ENCODE measurements at regions not wholly inside any gene's neighbourhood (a gene's known extent, or its start where the extent isn't known, plus 50 kb on each side); places are given as distances from the start of the nearest gene placed in this dataset.

DNA sequence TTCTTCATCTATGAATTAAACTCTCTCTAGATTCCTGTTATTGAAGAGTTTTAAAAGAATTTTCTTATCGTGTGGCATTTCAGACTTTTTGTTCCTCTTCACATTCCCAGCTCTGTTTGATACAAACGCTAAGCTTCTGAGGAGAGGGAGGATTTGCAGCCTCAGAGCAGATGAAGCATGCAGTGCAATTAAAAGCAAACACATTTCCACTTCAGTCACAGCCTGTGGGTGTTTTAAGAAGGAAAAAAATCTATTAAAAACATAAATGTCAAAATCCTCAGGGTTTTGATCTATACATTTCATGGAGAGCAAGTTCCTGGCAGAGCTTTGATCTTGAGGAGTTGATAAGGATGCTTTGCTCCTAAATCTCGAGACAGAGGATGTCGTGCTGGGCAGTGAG, 442.4 kb upstream of the BOD1L1 start:
- peaks cover 5% of the 10 kb centered on the region for H3K36me3 Mint-ChIP-seq (ENCODE audit: low read depth)
- DNase-seq (ENCODE audit: low spot score): no peak
- no peak overlapping the region for H3K27ac Mint-ChIP-seq (ENCODE audit: unreplicated experiment)
- H3K4me3 Mint-ChIP-seq (ENCODE audit: unreplicated experiment): no peak overlapping the region
- H3K4me1 Mint-ChIP-seq (ENCODE audit: low read depth): peaks cover 5% of the 10 kb centered on the region
- TF ChIP-seq, protein P1, sequence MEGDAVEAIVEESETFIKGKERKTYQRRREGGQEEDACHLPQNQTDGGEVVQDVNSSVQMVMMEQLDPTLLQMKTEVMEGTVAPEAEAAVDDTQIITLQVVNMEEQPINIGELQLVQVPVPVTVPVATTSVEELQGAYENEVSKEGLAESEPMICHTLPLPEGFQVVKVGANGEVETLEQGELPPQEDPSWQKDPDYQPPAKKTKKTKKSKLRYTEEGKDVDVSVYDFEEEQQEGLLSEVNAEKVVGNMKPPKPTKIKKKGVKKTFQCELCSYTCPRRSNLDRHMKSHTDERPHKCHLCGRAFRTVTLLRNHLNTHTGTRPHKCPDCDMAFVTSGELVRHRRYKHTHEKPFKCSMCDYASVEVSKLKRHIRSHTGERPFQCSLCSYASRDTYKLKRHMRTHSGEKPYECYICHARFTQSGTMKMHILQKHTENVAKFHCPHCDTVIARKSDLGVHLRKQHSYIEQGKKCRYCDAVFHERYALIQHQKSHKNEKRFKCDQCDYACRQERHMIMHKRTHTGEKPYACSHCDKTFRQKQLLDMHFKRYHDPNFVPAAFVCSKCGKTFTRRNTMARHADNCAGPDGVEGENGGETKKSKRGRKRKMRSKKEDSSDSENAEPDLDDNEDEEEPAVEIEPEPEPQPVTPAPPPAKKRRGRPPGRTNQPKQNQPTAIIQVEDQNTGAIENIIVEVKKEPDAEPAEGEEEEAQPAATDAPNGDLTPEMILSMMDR (IDR thresholded peaks at IDR 0.05): no peak
- H3K9me3 Mint-ChIP-seq (ENCODE audit: low read depth): peaks cover 19% of the 10 kb centered on the region
- H3K27me3 Mint-ChIP-seq (ENCODE audit: low read depth): peaks cover 12% of the 10 kb centered on the region

DNA sequence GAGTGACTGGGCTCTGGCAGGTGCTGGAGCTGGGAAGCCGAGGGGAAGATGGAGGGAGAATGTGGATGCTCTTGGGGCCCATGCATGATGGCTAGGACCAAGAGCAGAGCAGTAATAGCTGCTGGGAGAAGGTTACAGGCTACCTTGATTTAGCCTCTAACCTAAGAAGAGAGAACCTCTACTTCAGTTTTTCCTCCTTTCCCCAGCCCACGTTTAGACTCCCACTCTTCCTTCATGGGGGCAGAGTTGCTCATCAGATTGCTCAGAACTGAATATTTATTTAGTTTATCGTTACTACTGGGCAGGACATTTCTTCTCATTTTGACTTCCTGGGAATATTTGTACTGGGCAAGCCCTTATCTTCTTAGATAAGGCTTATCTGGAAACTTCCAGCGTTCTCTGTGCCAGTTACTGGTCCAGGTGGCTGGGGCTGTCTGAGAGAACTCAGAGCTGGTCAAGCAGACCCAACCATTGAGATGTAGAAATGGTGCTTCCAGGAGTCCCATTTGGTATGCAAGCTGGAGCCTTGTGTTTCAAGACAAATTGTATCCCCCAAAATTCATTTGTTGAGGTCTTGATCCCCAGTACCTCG, 442.9 kb upstream of the BOD1L1 start:
- H3K9me3 Mint-ChIP-seq (ENCODE audit: low read depth): peaks cover 19% of the 10 kb centered on the region
- TF ChIP-seq, protein P1 (IDR thresholded peaks at IDR 0.05): no peak
- no peak for DNase-seq (ENCODE audit: low spot score)

DNA sequence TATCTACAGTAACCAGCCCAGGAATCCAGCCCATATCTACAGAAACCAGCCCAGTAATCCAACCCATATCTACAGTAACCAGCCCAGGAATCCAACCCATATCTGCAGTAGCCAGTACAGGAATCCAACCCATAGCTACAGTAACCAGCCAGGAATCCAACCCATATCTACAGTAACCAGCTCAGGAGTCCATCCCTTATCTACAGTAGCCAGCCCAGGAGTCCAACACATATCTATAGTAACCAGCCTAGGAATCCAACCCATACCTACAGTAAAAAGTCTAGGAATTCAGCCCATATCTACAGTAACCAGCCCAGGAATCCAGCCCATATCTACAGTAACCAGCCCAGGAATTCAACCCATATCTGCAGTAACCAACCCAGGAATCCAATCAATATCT, 445.0 kb upstream of the BOD1L1 start:
- Mint-ChIP-seq H3K36me3 (ENCODE audit: low read depth) (peaks cover 5% of the 10 kb centered on the region), H3K4me1 (ENCODE audit: low read depth) (peaks cover 5% of the 10 kb centered on the region), H3K4me3 (ENCODE audit: unreplicated experiment) (no peak overlapping the region), H3K27ac (ENCODE audit: unreplicated experiment) (no peak overlapping the region), H3K9me3 (ENCODE audit: low read depth) (peaks cover 19% of the 10 kb centered on the region), H3K27me3 (ENCODE audit: low read depth) (peaks cover 5% of the 10 kb centered on the region)
- TF ChIP-seq, protein P1 (IDR thresholded peaks at IDR 0.05): no peak
- no peak for DNase-seq (ENCODE audit: low spot score)

More for the DNA sequence above, 442.9 kb upstream of the BOD1L1 start:
- Mint-ChIP-seq H3K27ac (ENCODE audit: unreplicated experiment) (no peak overlapping the region), H3K4me1 (ENCODE audit: low read depth) (peaks cover 5% of the 10 kb centered on the region), H3K36me3 (ENCODE audit: low read depth) (peaks cover 5% of the 10 kb centered on the region), H3K4me3 (ENCODE audit: unreplicated experiment) (no peak overlapping the region), H3K27me3 (ENCODE audit: low read depth) (peaks cover 11% of the 10 kb centered on the region)

DNA sequence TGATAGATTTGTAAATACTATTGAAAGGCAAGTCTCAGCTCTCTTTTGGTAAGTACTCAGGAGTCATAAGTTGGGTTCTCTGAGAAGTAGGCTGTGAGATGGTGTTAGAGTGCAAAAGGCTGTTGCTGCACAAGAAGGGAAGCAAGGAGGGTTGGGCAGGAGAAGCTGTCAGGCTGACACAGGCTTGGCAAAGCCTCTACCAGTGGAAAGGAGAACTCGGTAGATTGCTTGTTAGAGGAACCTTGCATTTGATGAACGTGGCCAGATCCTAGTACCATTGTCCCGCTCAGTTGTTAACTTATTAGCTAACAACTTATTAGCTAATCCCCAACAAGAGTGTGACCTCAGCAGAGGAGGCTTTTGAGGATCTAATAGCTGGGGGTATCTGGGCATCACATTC, 449.3 kb upstream of the BOD1L1 start:
- Mint-ChIP-seq H3K4me1 (ENCODE audit: low read depth) (no peaks in the 10 kb centered on the region), H3K27me3 (ENCODE audit: low read depth) (no peaks in the 10 kb centered on the region), H3K4me3 (ENCODE audit: unreplicated experiment) (no peak overlapping the region), H3K9me3 (ENCODE audit: low read depth) (peaks cover 16% of the 10 kb centered on the region), H3K27ac (ENCODE audit: unreplicated experiment) (no peak overlapping the region), H3K36me3 (ENCODE audit: low read depth) (peaks cover 5% of the 10 kb centered on the region)
- no peak for DNase-seq (ENCODE audit: low spot score)
- TF ChIP-seq, protein P1 (IDR thresholded peaks at IDR 0.05): no peak

DNA sequence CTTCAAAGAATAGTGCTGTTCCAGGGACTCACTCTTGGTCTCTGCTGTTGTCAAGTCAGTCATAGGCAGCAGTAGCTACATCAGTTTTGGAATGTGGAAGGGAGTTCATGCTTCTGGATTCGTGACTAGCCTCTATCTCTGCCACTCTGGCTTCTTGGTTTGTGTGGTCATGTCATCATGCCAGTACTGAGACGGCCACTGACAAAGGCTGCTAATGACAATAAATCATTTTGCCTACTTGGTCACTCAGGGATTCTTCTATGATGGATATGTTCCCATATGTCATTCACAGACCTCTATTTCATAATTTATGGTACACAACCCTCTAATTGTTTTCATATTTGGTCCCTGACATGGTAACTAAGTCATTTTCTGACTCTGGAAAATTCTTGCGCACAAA, 450.8 kb upstream of the BOD1L1 start:
- H3K9me3 Mint-ChIP-seq (ENCODE audit: low read depth): peaks cover under 1% of the 10 kb centered on the region

More for the DNA sequence above, 450.8 kb upstream of the BOD1L1 start:
- no peak overlapping the region for H3K27ac Mint-ChIP-seq (ENCODE audit: unreplicated experiment)
- no peak overlapping the region for H3K4me3 Mint-ChIP-seq (ENCODE audit: unreplicated experiment)
- H3K36me3 Mint-ChIP-seq (ENCODE audit: low read depth): no peaks in the 10 kb centered on the region
- H3K4me1 Mint-ChIP-seq (ENCODE audit: low read depth): no peaks in the 10 kb centered on the region
- H3K27me3 Mint-ChIP-seq (ENCODE audit: low read depth): no peaks in the 10 kb centered on the region
- TF ChIP-seq, protein P1 (IDR thresholded peaks at IDR 0.05): no peak
- DNase-seq (ENCODE audit: low spot score): no peak

All from chondrocyte (in vitro differentiated cells).